ENCODE measurements at regions not wholly inside any gene's neighbourhood (a gene's known extent, or its start where the extent isn't known, plus 50 kb on each side); places are given as distances from the start of the nearest gene placed in this dataset.

GRCh38 chr18:28880856-28881255, 703.9 kb upstream of the CDH2 start:
- no peak for DNase-seq

- no peak for DNase-seq
Observed at GRCh38 chr18:28875059-28875458, 698.1 kb upstream of the CDH2 start.

GRCh38 chr18:28863396-28863795, 686.5 kb upstream of the CDH2 start:
- DNase-seq = no peak

- no peak for DNase-seq
Observed at GRCh38 chr18:28858248-28858647, 681.3 kb upstream of the CDH2 start.

GRCh38 chr18:28855989-28856388, 679.1 kb upstream of the CDH2 start:
- no peak for DNase-seq

- DNase-seq = no peak
Observed at GRCh38 chr18:28855524-28855923, 678.6 kb upstream of the CDH2 start.

- DNase-seq = no peak
Observed at GRCh38 chr18:28854964-28855363, 678.0 kb upstream of the CDH2 start.

- DNase-seq = no peak
Observed at GRCh38 chr18:28846958-28847357, 670.0 kb upstream of the CDH2 start.

- DNase-seq = no peak
Observed at GRCh38 chr18:28837100-28837499, 660.2 kb upstream of the CDH2 start.

- no peak for DNase-seq
Observed at GRCh38 chr18:28834889-28835288, 658.0 kb upstream of the CDH2 start.

- DNase-seq = no peak
Observed at GRCh38 chr18:28831908-28832307, 655.0 kb upstream of the CDH2 start.

- DNase-seq = no peak
Observed at GRCh38 chr18:28831476-28831875, 654.5 kb upstream of the CDH2 start.

GRCh38 chr18:28826107-28826506, 649.2 kb upstream of the CDH2 start:
- DNase-seq = no peak

GRCh38 chr18:28824183-28824574, 647.2 kb upstream of the CDH2 start:
- DNase-seq = no peak

GRCh38 chr18:28823506-28824182, 646.7 kb upstream of the CDH2 start:
- DNase-seq = no peak

- DNase-seq = no peak
Observed at GRCh38 chr18:28820353-28820752, 643.4 kb upstream of the CDH2 start.

GRCh38 chr18:28816155-28816554, 639.2 kb upstream of the CDH2 start:
- no peak for DNase-seq

- no peak for DNase-seq
Observed at GRCh38 chr18:28814365-28814764, 637.4 kb upstream of the CDH2 start.

- no peak for DNase-seq
Observed at GRCh38 chr18:28808373-28808772, 631.4 kb upstream of the CDH2 start.

GRCh38 chr18:28805491-28805890, 628.6 kb upstream of the CDH2 start:
- no peak for DNase-seq

GRCh38 chr18:28804512-28805202, 627.7 kb upstream of the CDH2 start:
- no peak for DNase-seq

- no peak for DNase-seq
Observed at GRCh38 chr18:28802546-28802945, 625.6 kb upstream of the CDH2 start.

- DNase-seq = no peak
Observed at GRCh38 chr18:28801876-28802275, 624.9 kb upstream of the CDH2 start.

GRCh38 chr18:28794459-28795245, 617.7 kb upstream of the CDH2 start:
- DNase-seq = no peak

Data from NCI-H2029 treated with DMSO at 0.1 percent for 48 hours (cell line).